CD14-positive monocyte (primary cell): ENCODE measurements at regions not wholly inside any gene's neighbourhood (a gene's known extent, or its start where the extent isn't known, plus 50 kb on each side); places are given as distances from the start of the nearest gene placed in this dataset.

Experiments
- DNase-seq, 3 donors: peaks; one replicate each; pipeline ENCODE4 v3.0.0-alpha.2; 2011 to 2022
- H2AFZ ChIP-seq: 2 replicates; pipeline ENCODE4 v1.6.0; 2012; ENCODE audit warnings: mild to moderate bottlenecking, low read depth, low read length, inconsistent platforms; ENCODE audit not compliant: insufficient read depth, poor library complexity, severe bottlenecking
- H3K27ac ChIP-seq, 2 donors: 1 replicate in 1 of 2; 2 replicates in 1 of 2; pipeline ENCODE4 v1.5.1; 2012 to 2013; ENCODE audit warnings: low read length in 2 of 2, control low read depth in 1 of 2, inconsistent platforms in 1 of 2, low read depth in 1 of 2, mild to moderate bottlenecking in 1 of 2
- H3K27me3 ChIP-seq, 2 donors: one replicate each; pipeline versions ENCODE4 v1.6.0 to v1.6.1; 2011 to 2013; ENCODE audit warnings: low read length in 2 of 2; ENCODE audit not compliant: control insufficient read depth in 2 of 2, insufficient read depth in 2 of 2
- H3K36me3 ChIP-seq, 2 donors: replicated peaks in 1 of 2; 1 replicate in 1 of 2; 2 replicates in 1 of 2; pipeline versions ENCODE4 v1.5.1 to v1.6.1; 2012 to 2013; ENCODE audit warnings: low read length in 2 of 2, control low read depth in 1 of 2, inconsistent platforms in 1 of 2, mild to moderate bottlenecking in 1 of 2; ENCODE audit not compliant: insufficient read depth in 2 of 2, control insufficient read depth in 1 of 2
- H3K4me1 ChIP-seq, 2 donors: 1 replicate in 1 of 2; 2 replicates in 1 of 2; pipeline versions ENCODE4 v1.5.1 to v1.6.1; 2012 to 2013; ENCODE audit warnings: low read length in 2 of 2, control low read depth in 1 of 2, inconsistent platforms in 1 of 2, mild to moderate bottlenecking in 1 of 2, moderate library complexity in 1 of 2; ENCODE audit not compliant: insufficient read depth in 2 of 2, control insufficient read depth in 1 of 2
- H3K4me2 ChIP-seq: replicated peaks from 2 replicates; pipeline ENCODE3; 2012; ENCODE audit warnings: low read length, moderate library complexity, mild to moderate bottlenecking; ENCODE audit not compliant: poor library complexity, severe bottlenecking; ENCODE audit errors: extremely low read depth
- H3K4me3 ChIP-seq, 3 experiments: fragments of 200-600 bp in 1 of 3; sonication (generic) in 1 of 3; replicated peaks in 1 of 3; 1 replicate in 2 of 3; 2 replicates in 1 of 3; pipeline ENCODE4 v1.5.1; 2011 to 2013; ENCODE audit warnings: low read length in 3 of 3, mild to moderate bottlenecking in 3 of 3, control low read depth in 2 of 3, low read depth in 2 of 3, inconsistent platforms in 1 of 3, moderate library complexity in 1 of 3
- H3K79me2 ChIP-seq: 2 replicates; pipeline ENCODE4 v1.6.0; 2012; ENCODE audit warnings: mild to moderate bottlenecking, control low read depth, inconsistent platforms, low read length, moderate library complexity; ENCODE audit not compliant: insufficient read depth
- H3K9ac ChIP-seq: 2 replicates; pipeline ENCODE4 v1.6.0; 2017; ENCODE audit warnings: low read length, mild to moderate bottlenecking; ENCODE audit not compliant: insufficient read depth, poor library complexity, severe bottlenecking
- H3K9me3 ChIP-seq, 2 donors: replicated peaks in 1 of 2; 1 replicate in 1 of 2; 2 replicates in 1 of 2; pipeline versions ENCODE4 v1.5.1 to v1.6.1; 2012 to 2013; ENCODE audit warnings: low read length in 2 of 2, control low read depth in 1 of 2; ENCODE audit not compliant: control insufficient read depth in 1 of 2, insufficient read depth in 1 of 2
- H4K20me1 ChIP-seq: 2 replicates; pipeline ENCODE4 v1.6.0; 2012; ENCODE audit warnings: mild to moderate bottlenecking, low read length, control low read depth, moderate library complexity; ENCODE audit not compliant: insufficient read depth
- H3K27ac Mint-ChIP-seq, 7 donors: one replicate each; pipeline ENCODE4 v1.8.0; 2020; ENCODE audit warnings: mild to moderate bottlenecking in 7 of 7, mixed read lengths in 7 of 7, moderate library complexity in 6 of 7, inconsistent platforms in 2 of 7
- H3K27me3 Mint-ChIP-seq, 3 donors: one replicate each; pipeline ENCODE4 v1.8.0; 2021 to 2022; ENCODE audit warnings: low read depth in 3 of 3, mild to moderate bottlenecking in 3 of 3, mixed read lengths in 3 of 3, moderate library complexity in 3 of 3, inconsistent platforms in 1 of 3
- H3K36me3 Mint-ChIP-seq, 2 donors: one replicate each; pipeline ENCODE4 v1.8.0; 2020; ENCODE audit warnings: mixed read lengths in 2 of 2, inconsistent platforms in 1 of 2, mild to moderate bottlenecking in 1 of 2
- H3K4me1 Mint-ChIP-seq: one replicate; pipeline ENCODE4 v1.8.0; 2020; ENCODE audit warnings: mild to moderate bottlenecking, mixed read lengths
- H3K4me3 Mint-ChIP-seq, 2 donors: one replicate each; pipeline ENCODE4 v1.8.0; 2020; ENCODE audit warnings: mild to moderate bottlenecking in 2 of 2, mixed read lengths in 2 of 2, moderate library complexity in 1 of 2
- H3K9me3 Mint-ChIP-seq, 7 donors: one replicate each; pipeline ENCODE4 v1.8.0; 2020 to 2022; ENCODE audit warnings: mixed read lengths in 7 of 7, mild to moderate bottlenecking in 6 of 7, moderate library complexity in 6 of 7, inconsistent platforms in 2 of 7
- WGBS: methylation state at CpG from one replicate; pipeline ENCODE4 v1.1.5; 2013; ENCODE audit warnings: missing lambda C conversion rate; ENCODE audit not compliant: insufficient coverage; 5-methylcytosine and 5-hydroxymethylcytosine counted together
- intact Hi-C, 2 donors: fragments of 100-400 bp; cut with micrococcal nuclease; formaldehyde crosslinking; loops; one replicate each; pipeline versions ENCODE4 v1.15.0 to v1.15.1; 2023
- TF ChIP-seq, protein P1 (sequence below): fragments of 200-600 bp; IDR thresholded peaks from one replicate; pipeline ENCODE4 v1.8.0; 2022; ENCODE audit warnings: antibody characterized with exemption, mild to moderate bottlenecking

DNA sequence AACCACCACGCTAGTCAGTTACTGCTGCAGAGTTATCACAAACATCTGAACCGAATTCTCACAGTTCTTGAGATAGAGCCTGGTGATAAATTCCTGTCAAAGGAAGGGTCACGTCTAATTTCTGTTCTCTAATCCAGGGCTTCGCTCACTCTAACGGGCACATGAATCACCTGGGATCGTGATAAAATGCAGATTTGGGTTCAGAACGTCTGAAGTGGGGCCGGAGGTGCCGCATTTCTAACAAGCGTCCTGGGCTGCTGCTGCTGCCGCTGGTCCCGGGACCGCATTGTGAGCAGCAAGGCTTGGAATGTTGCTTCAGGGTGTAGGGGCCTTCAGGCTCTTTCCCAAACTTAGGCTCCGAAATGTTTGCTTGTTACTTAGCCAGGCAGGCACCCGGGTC, 264.1 kb downstream of the CDC5L start:
- no peaks in the 10 kb centered on the region for H3K79me2 ChIP-seq
- Mint-ChIP-seq H3K9me3 (peaks cover 0 to 3% (median 0%) of the 10 kb centered on the region in 7 donors), H3K27me3 (peaks cover 9 to 18% (median 14%) of the 10 kb centered on the region in 3 donors), H3K27ac (no peak overlapping the region), H3K4me1 (peaks cover 33% of the 10 kb centered on the region), H3K36me3 (no peaks in the 10 kb centered on the region), H3K4me3 (no peak overlapping the region)
- H3K4me2 ChIP-seq = no peak overlapping the region
- intact Hi-C loops = loop anchor here (10.0 kb wide), 4 partner anchors 173 to 1063 kb away; no protein-coding TSS in a partner anchor
- no peaks in the 10 kb centered on the region for H4K20me1 ChIP-seq
- H3K9me3 ChIP-seq = no peaks in the 10 kb centered on the region
- no peak overlapping the region for H3K4me3 ChIP-seq
- WGBS = 95% methylated on average over 13 of the region's 15 CpGs
- peaks cover 0 to 8% of the 10 kb centered on the region in 2 donors for H3K27me3 ChIP-seq
- TF ChIP-seq, protein P1, sequence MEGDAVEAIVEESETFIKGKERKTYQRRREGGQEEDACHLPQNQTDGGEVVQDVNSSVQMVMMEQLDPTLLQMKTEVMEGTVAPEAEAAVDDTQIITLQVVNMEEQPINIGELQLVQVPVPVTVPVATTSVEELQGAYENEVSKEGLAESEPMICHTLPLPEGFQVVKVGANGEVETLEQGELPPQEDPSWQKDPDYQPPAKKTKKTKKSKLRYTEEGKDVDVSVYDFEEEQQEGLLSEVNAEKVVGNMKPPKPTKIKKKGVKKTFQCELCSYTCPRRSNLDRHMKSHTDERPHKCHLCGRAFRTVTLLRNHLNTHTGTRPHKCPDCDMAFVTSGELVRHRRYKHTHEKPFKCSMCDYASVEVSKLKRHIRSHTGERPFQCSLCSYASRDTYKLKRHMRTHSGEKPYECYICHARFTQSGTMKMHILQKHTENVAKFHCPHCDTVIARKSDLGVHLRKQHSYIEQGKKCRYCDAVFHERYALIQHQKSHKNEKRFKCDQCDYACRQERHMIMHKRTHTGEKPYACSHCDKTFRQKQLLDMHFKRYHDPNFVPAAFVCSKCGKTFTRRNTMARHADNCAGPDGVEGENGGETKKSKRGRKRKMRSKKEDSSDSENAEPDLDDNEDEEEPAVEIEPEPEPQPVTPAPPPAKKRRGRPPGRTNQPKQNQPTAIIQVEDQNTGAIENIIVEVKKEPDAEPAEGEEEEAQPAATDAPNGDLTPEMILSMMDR = no peak
- no peak overlapping the region for H3K27ac ChIP-seq
- DNase-seq = no peak
- H3K4me1 ChIP-seq = peaks cover 24 to 25% of the 10 kb centered on the region in 2 donors
- H3K9ac ChIP-seq = no peak overlapping the region
- H3K36me3 ChIP-seq = no peaks in the 10 kb centered on the region
- H2AFZ ChIP-seq = no peak overlapping the region

DNA sequence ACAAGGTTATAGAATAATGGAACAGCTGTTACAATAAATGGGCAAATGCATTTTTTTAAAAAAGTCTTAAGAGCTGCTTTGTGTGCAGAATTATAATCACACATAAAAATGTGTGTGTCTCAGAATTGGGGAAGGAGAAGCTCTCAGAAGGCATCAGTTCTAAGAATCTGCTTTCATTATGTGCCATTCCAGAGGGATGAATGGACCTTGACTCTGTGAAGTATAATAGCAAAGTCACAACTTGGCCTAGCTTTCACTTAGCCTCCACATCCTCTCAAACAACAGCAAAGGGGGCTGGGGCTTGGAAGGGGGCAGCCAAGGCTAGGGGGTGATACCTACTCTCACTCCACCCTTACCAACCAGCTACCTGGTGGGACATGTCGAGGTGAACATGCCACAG, 265.0 kb downstream of the CDC5L start:
- no peaks in the 10 kb centered on the region for H3K79me2 ChIP-seq
- peaks cover 33% of the 10 kb centered on the region for H3K4me1 Mint-ChIP-seq
- no peak overlapping the region for H3K4me3 ChIP-seq
- DNase-seq = no peak
- H3K9ac ChIP-seq = no peak overlapping the region
- H3K27ac Mint-ChIP-seq = no peak overlapping the region
- H3K9me3 ChIP-seq = no peaks in the 10 kb centered on the region
- peaks cover 0 to 3% (median 0%) of the 10 kb centered on the region in 7 donors for H3K9me3 Mint-ChIP-seq
- no CpG with 5 or more reads among the region's 1 CpG for WGBS
- H3K27me3 Mint-ChIP-seq = peaks cover 9 to 18% (median 14%) of the 10 kb centered on the region in 3 donors
- H3K36me3 ChIP-seq = no peaks in the 10 kb centered on the region
- peaks cover 0 to 8% of the 10 kb centered on the region in 2 donors for H3K27me3 ChIP-seq
- no peaks in the 10 kb centered on the region for H3K36me3 Mint-ChIP-seq
- intact Hi-C loops = loop anchor here (10.0 kb wide), 4 partner anchors 172 to 1062 kb away; no protein-coding TSS in a partner anchor
- no peak overlapping the region for H2AFZ ChIP-seq
- H3K4me2 ChIP-seq = no peak overlapping the region
- no peaks in the 10 kb centered on the region for H4K20me1 ChIP-seq
- H3K4me1 ChIP-seq = peaks cover 24 to 25% of the 10 kb centered on the region in 2 donors
- H3K27ac ChIP-seq = no peak overlapping the region
- H3K4me3 Mint-ChIP-seq = no peak overlapping the region
- TF ChIP-seq, protein P1 = no peak
